ENCODE measurements at regions not wholly inside any gene's neighbourhood (a gene's known extent, or its start where the extent isn't known, plus 50 kb on each side); places are given as distances from the start of the nearest gene placed in this dataset.

DNA sequence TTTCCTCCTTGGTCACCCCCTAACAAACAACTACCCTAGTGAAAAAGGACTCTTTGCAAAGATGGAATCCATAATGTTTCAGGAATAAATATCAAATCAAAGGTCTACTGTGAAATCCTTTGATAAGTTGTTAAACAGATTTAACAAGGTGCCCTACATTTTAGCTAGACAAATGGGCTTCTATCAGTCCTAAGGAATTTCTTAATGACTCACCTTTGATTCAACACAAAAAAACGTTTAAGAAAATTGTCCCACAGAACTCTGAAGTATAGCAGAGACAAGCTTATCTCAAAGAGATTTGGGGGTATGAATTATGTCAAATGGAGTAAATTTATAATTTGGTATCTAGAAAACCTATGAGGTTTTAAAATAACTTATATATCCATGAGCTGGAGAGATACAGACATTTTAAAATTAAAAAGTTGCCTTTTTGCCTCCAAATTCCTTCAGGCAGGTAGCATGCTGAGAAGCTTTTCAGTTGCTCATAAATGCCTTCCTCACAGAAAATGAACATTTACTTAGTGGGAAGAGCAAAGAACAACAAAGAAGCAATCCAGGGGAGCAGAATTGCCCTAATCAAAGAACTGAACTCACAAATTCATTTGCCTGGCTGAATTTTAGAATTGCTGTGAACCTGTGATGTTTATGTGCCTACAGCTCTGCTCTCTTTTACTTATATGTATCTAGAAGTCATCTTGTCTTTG, 649.3 kb downstream of the STPG2 start:
- TF ChIP-seq, protein P1, sequence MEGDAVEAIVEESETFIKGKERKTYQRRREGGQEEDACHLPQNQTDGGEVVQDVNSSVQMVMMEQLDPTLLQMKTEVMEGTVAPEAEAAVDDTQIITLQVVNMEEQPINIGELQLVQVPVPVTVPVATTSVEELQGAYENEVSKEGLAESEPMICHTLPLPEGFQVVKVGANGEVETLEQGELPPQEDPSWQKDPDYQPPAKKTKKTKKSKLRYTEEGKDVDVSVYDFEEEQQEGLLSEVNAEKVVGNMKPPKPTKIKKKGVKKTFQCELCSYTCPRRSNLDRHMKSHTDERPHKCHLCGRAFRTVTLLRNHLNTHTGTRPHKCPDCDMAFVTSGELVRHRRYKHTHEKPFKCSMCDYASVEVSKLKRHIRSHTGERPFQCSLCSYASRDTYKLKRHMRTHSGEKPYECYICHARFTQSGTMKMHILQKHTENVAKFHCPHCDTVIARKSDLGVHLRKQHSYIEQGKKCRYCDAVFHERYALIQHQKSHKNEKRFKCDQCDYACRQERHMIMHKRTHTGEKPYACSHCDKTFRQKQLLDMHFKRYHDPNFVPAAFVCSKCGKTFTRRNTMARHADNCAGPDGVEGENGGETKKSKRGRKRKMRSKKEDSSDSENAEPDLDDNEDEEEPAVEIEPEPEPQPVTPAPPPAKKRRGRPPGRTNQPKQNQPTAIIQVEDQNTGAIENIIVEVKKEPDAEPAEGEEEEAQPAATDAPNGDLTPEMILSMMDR (IDR thresholded peaks at IDR 0.05): no peak
- TF ChIP-seq EZH2 (IDR thresholded peaks at IDR 0.05; ENCODE audit: borderline replicate concordance, insufficient read depth, low read depth, low read length, poor library complexity, severe bottlenecking): no peak
